ENCODE measurements at regions not wholly inside any gene's neighbourhood (a gene's known extent, or its start where the extent isn't known, plus 50 kb on each side); places are given as distances from the start of the nearest gene placed in this dataset.
"Not testable (repeated sequence)": the region's sequence is repeated elsewhere in the genome, so short reads cannot be mapped to it uniquely, and the experiment has no call there.

DNA sequence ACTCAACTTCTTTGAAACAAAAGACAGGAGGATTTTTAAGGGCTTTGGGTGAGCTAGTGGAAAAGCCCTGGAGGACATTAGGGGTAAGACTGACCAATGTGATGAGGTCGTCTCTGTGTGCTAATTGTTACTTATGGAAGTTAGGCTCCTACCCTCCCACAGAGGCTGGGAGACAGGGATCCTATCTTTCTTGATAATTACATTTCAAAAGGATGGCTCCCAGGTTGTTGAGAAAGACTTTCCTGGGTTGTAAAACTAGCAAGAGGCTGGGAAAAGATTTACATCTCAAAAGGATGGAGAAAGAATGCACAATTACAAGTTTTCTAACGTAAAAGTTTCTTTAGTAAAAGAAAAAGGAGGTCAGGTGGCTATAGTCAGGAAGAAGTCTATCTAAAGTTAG is 605.8 kb upstream of the GOT2 start:
- Histone ChIP-seq H3K4me1 (ENCODE audit: control insufficient read depth in 2 of 3, insufficient read depth in 2 of 3, low read depth in 1 of 3, low read length in 3 of 3) (no peaks in the 10 kb centered on the region), H3K9ac (ENCODE audit: low read length in 3 of 3) (no peak overlapping the region), H3K4me3 (ENCODE audit: low read length in 3 of 3) (no peak overlapping the region), H3K27me3 (ENCODE audit: control insufficient read depth, insufficient read depth, low read length) (no peaks in the 10 kb centered on the region), H3K36me3 (ENCODE audit: control insufficient read depth in 2 of 3, insufficient read depth in 3 of 3, low read length in 3 of 3) (no peaks in the 10 kb centered on the region), H3K27ac (ENCODE audit: low read depth in 2 of 2, low read length in 2 of 2) (no peak overlapping the region), H3K9me3 (ENCODE audit: control insufficient read depth in 2 of 3, insufficient read depth in 1 of 3, low read length in 3 of 3) (no peaks in the 10 kb centered on the region)
- TF ChIP-seq, protein P1, sequence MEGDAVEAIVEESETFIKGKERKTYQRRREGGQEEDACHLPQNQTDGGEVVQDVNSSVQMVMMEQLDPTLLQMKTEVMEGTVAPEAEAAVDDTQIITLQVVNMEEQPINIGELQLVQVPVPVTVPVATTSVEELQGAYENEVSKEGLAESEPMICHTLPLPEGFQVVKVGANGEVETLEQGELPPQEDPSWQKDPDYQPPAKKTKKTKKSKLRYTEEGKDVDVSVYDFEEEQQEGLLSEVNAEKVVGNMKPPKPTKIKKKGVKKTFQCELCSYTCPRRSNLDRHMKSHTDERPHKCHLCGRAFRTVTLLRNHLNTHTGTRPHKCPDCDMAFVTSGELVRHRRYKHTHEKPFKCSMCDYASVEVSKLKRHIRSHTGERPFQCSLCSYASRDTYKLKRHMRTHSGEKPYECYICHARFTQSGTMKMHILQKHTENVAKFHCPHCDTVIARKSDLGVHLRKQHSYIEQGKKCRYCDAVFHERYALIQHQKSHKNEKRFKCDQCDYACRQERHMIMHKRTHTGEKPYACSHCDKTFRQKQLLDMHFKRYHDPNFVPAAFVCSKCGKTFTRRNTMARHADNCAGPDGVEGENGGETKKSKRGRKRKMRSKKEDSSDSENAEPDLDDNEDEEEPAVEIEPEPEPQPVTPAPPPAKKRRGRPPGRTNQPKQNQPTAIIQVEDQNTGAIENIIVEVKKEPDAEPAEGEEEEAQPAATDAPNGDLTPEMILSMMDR (IDR thresholded peaks at IDR 0.05; ENCODE audit: borderline replicate concordance, extremely low read depth, insufficient read depth) = no peak
- intact Hi-C loops (cut with DNase I) = no loop called here
- FAIRE-seq = no peak
- no peak for DNase-seq

DNA sequence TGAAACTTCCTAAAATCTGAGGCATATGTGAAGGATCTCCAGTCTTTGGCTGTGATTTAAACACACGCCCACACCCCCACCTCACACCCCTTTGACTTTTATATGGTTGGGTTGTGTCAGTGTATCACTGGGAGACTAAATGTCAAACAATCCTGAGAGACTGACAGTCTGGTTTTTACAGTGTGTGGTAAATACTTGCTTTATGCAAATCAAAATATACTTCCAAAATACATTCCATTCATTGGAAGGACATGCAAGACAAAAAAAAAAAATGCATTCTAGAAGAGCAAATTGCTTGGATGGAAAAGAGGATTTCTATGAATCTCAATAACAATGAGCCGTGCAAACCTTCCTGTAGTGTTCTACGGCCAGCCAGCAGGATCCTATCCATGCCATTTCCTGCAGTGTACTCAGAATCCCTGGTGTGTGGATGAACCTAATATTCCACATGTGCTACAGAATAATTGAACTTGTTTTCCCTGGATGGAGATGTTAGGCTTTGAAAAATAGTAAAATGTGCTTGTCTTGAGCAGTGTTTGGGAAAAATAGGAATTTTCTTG is 602.1 kb upstream of the GOT2 start:
- H3K4me3 ChIP-seq (ENCODE audit: low read length in 3 of 3) = no peak overlapping the region
- intact Hi-C loops (cut with DNase I) = no loop called here
- H3K4me1 ChIP-seq (ENCODE audit: control insufficient read depth in 2 of 3, insufficient read depth in 2 of 3, low read depth in 1 of 3, low read length in 3 of 3) = no peaks in the 10 kb centered on the region
- DNase-seq (no peak), FAIRE-seq (no peak)
- H3K9ac ChIP-seq (ENCODE audit: low read length in 3 of 3) = no peak overlapping the region
- no peaks in the 10 kb centered on the region for H3K27me3 ChIP-seq (ENCODE audit: control insufficient read depth, insufficient read depth, low read length)
- no peaks in the 10 kb centered on the region for H3K36me3 ChIP-seq (ENCODE audit: control insufficient read depth in 2 of 3, insufficient read depth in 3 of 3, low read length in 3 of 3)
- no peaks in the 10 kb centered on the region for H3K9me3 ChIP-seq (ENCODE audit: control insufficient read depth in 2 of 3, insufficient read depth in 1 of 3, low read length in 3 of 3)
- no peak overlapping the region for H3K27ac ChIP-seq (ENCODE audit: low read depth in 2 of 2, low read length in 2 of 2)
- TF ChIP-seq, protein P1 (IDR thresholded peaks at IDR 0.05; ENCODE audit: borderline replicate concordance, extremely low read depth, insufficient read depth) = no peak

DNA sequence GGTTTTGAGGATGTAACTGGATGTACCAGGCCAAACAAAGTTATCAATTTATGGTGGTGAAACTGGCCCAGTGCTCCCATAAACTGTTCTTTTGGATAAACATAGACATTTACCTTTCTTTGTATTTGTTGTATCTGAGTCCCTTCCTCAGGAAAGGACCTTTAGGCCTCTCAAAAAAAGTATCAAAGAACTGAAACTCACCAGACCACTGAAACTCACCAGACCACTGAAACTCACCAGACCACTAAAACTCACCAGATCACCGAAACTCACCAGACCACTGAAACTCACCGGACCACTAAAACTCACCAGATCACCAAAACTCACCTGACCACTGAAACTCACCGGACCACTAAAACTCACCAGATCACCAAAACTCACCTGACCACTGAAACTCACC is 597.6 kb upstream of the GOT2 start:
- H3K36me3 ChIP-seq (ENCODE audit: control insufficient read depth in 2 of 3, insufficient read depth in 3 of 3, low read length in 3 of 3); intact Hi-C loops (cut with DNase I); H3K4me3 ChIP-seq (ENCODE audit: low read length in 3 of 3); H3K9ac ChIP-seq (ENCODE audit: low read length in 3 of 3); DNase-seq; H3K9me3 ChIP-seq (ENCODE audit: control insufficient read depth in 2 of 3, insufficient read depth in 1 of 3, low read length in 3 of 3); H3K27ac ChIP-seq (ENCODE audit: low read depth in 2 of 2, low read length in 2 of 2); FAIRE-seq; H3K27me3 ChIP-seq (ENCODE audit: control insufficient read depth, insufficient read depth, low read length); H3K4me1 ChIP-seq (ENCODE audit: control insufficient read depth in 2 of 3, insufficient read depth in 2 of 3, low read depth in 1 of 3, low read length in 3 of 3): not testable (repeated sequence)

DNA sequence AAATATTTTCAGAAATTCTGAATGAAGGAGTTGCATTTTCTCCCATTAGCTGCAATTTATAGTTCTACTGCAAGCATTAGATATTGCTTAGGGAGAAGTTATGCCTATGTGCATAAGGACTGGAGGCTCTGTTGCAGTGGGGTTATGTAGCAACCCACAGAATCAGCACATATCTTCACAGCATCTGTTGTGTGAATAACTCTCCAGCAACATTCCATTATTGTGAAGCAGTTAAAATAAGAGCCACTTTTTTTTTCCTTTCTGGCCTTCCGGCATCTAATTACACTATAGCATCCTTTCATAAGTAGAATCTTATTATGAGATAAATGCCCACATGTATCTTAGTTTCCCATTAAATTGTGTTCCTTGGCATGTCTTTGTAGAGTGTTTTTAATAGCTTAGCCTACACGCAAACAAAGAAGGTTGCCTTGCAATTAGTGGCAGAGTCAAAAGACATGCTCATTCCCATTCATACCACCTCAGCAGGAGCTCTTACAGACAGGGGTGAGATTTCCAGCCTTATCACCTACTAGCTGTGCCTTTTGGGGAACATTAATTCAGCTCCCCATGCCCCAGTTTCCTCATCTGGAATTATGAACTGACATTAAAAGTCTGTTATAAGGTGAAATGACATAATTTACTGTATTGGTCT is 596.0 kb upstream of the GOT2 start:
- H3K4me3 ChIP-seq (ENCODE audit: low read length in 3 of 3) = no peak overlapping the region
- no peak overlapping the region for H3K9ac ChIP-seq (ENCODE audit: low read length in 3 of 3)
- H3K36me3 ChIP-seq (ENCODE audit: control insufficient read depth in 2 of 3, insufficient read depth in 3 of 3, low read length in 3 of 3) = no peaks in the 10 kb centered on the region
- TF ChIP-seq, protein P1 (IDR thresholded peaks at IDR 0.05; ENCODE audit: borderline replicate concordance, extremely low read depth, insufficient read depth) = no peak
- intact Hi-C loops (cut with DNase I) = no loop called here
- no peak overlapping the region for H3K27ac ChIP-seq (ENCODE audit: low read depth in 2 of 2, low read length in 2 of 2)
- no peaks in the 10 kb centered on the region for H3K9me3 ChIP-seq (ENCODE audit: control insufficient read depth in 2 of 3, insufficient read depth in 1 of 3, low read length in 3 of 3)
- DNase-seq (no peak), FAIRE-seq (no peak)
- H3K4me1 ChIP-seq (ENCODE audit: control insufficient read depth in 2 of 3, insufficient read depth in 2 of 3, low read depth in 1 of 3, low read length in 3 of 3) = no peaks in the 10 kb centered on the region
- H3K27me3 ChIP-seq (ENCODE audit: control insufficient read depth, insufficient read depth, low read length) = no peaks in the 10 kb centered on the region

All from kidney (tissue), 13 donors.